NCI-H2196 treated with DMSO at 0.1 percent for 48 hours (cell line): ENCODE measurements at regions not wholly inside any gene's neighbourhood (a gene's known extent, or its start where the extent isn't known, plus 50 kb on each side); places are given as distances from the start of the nearest gene placed in this dataset.

Experiments used
- DNase-seq: peaks from one replicate; lab custom pipeline; 2025; ENCODE audit not compliant: unreplicated experiment; lab: John Stamatoyannopoulos, UW

GRCh38 chr18:44467718-44468117, 213.0 kb upstream of the SETBP1 start:
- DNase-seq: no peak

DNA sequence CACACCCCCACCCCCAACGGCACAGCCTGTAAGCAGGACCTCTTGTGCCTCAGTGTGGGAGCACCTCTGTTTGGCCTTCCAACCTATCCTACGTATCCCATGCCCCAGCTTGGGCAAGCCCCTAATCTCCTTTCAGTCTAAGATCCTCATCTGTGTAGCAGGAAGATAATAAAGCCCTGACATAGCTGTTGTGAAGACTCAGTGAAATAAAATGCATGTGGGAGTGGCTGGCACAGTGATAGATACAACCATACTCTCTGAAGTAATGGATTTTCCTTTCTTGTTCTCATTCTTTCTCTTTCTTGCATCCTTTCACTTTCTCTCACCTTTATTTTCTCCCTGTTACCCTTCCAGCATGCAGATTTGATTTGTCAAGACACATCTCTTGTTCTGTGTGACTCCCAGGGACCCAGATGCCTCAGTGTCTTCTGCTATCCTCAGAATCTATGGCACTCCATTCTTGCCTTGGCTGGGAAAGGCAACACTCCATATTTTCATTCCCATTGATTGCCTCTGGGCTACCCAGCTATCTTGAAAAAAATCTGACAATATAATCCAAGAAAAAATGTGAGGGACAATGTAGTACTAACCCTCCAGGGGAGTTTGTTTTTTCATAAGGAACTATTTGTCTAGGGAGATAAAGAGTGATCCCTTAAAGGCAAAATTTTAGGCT, 207.2 kb upstream of the SETBP1 start:
- no peak for DNase-seq

DNA sequence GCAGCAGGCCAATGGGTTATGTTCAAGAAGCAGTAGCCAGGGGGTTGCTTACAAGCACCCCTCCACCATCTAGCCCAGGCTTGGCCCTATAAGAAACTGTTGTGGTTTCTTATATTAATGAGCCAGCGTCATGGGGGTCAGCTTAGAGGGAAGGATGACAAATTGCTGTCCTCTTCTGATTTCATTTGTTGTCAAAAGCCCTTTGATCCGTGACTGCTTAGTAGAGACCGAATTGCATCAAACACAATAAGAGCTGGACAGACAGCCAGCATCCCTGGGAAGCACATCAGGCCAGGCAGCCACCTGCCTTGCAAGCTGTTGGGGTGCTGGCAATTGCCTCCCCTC, 206.6 kb upstream of the SETBP1 start:
- DNase-seq: no peak

DNA sequence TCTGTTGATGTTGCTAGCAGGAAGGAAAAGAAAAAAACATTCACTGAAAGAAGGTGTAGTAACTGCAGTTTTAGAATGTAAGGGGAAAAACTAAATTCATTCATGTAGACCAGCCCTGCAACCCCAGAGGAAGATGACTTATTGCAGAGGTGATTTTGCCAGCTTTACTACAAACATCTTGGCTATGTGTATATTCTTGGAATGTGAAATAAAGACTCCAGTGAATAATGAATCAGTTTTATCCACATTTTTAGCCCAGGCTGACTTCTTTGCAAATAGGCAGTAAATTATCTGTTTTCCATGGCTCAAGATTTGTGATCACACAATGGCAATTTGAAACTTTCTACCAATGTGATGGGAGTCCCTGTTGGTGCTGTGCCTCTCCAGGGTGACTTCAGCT, 206.1 kb upstream of the SETBP1 start:
- no peak for DNase-seq

GRCh38 chr18:44482761-44483160, 197.9 kb upstream of the SETBP1 start:
- no peak for DNase-seq

DNA sequence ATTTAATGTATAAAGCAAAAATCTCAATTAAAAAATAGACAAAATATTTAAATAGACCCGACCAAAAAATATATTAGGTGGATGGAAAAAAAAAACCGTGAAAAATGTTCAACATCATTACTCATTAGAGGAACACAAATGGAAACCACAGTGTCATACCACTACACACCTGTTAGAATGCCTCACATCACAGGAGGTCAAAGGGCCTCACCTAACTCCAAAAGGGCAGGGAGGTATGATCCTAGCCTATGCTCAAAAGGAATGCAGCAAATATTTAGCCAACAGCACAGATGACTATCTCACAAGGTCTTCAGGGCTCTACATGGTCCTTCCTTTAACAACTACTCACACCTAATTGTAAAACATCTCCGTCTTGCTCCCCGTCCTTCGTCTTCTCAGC, 185.5 kb upstream of the SETBP1 start:
- no peak for DNase-seq

DNA sequence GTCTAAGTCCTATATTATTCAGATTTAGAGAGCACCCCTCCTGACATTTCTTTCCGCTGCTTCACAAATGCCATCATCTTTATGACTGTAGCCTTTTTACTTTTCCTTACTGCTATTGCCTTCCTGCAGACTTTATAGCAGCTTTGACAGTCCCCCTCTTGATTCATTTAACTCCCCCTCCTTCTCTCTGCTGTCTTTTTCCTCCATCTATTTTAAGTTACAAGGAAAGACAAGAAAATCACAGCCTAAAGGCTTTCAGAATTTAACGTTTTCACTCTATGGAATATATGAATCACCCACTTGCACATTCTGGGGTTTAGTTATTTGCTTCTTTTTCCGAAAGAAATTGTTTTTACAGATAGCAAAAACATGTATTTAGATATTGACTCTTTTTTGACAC, 183.4 kb upstream of the SETBP1 start:
- DNase-seq: no peak

DNA sequence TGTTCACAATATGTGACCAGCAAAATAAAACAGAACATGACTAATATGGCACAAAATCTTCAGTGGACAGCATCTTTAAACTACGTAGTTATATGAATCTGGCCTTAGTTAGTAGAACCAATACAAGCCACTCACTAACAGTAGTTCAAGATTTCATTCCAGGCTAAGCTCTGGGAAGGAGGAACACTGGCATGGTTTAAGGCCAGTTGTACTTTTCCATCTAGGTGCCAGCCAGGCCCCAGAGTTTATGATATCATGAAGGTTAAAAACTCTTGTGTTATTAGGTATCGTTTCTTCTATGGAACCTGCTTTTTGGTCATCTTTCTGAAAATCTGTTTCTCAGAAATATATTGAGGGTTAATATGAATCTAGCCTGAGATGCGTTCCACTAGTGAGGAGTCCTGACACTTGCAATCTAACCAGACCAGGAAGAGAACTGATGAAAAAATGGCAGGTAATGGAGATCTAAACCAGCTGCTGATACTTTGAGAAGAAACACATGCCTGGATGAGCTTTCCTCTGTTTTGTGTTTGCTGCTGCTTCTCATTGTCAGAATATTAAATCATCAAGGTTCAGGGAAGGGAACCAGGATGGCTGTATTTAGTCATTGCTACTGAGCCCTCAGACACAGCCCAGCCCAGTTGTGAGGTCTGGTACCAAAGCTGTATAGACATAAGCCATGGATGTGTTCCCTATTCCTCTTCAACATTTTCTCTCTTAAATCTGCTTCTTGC, 182.8 kb upstream of the SETBP1 start:
- no peak for DNase-seq

- no peak for DNase-seq
Measured at GRCh38 chr18:44500808-44501610, 179.7 kb upstream of the SETBP1 start.

- no peak for DNase-seq
Measured at GRCh38 chr18:44502221-44502620, 178.5 kb upstream of the SETBP1 start.

DNA sequence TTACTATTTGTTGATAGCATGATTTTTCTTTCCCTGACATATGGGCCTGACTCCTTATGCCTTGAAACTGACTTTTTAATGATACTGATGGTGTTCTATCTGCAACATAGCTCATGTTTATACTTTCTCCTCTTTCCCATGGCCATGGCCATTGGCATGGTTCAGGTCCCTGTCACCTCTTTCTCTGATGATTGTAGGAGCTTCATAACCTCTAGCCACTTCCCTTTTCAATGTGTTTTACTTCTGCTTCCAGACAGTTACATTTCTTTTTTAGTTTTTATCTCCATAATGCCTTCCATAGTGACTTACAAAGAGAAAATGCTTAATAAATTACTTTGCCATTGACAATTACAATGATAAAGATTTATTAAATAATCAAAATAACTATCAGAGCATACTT, 177.9 kb upstream of the SETBP1 start:
- no peak for DNase-seq

GRCh38 chr18:44503854-44504253, 176.8 kb upstream of the SETBP1 start:
- no peak for DNase-seq

GRCh38 chr18:44507729-44508325, 172.9 kb upstream of the SETBP1 start:
- no peak for DNase-seq

- DNase-seq: no peak
Measured at GRCh38 chr18:44508474-44508873, 172.2 kb upstream of the SETBP1 start.

- DNase-seq: no peak
Measured at GRCh38 chr18:44509048-44509447, 171.6 kb upstream of the SETBP1 start.

DNA sequence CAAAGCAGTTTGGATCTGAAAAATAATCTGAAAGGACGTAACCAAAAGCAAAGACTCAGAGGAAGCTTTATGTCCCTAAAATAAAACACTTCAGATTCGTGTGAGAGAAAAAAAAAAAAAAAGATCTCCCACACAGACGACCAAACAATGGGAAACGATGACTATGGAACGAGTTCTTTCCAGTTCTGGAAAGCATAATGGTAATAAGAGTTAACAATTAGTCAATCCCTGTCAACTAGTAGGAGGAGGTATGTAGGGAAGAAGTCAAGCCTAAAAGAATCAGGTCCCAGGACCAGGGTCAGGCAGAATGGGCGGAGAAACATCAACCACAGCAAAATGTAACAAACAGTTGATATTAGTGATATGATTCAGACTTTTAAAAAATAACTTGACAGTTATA, 170.3 kb upstream of the SETBP1 start:
- no peak for DNase-seq

GRCh38 chr18:44513233-44513632, 167.5 kb upstream of the SETBP1 start:
- DNase-seq: no peak

- DNase-seq: no peak
Measured at GRCh38 chr18:44514106-44514505, 166.6 kb upstream of the SETBP1 start.

DNA sequence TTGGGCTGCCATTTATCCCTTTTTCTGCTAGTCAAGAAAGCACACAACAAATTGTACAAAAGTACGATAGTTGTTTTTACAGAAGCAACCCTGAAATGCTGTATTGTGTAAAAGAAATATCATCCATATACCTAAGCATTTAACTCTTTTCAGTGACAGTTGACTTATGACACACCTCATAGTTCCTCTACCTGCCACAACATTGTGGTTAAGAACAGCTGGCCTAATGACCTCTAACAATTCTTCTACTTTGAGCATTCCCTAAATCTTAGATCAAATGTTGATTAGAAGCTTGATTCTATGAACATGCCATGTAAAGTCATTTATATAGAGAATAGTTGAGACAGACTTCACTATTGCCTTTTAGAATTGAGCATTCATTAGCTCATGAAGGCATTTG, 165.9 kb upstream of the SETBP1 start:
- no peak for DNase-seq

DNA sequence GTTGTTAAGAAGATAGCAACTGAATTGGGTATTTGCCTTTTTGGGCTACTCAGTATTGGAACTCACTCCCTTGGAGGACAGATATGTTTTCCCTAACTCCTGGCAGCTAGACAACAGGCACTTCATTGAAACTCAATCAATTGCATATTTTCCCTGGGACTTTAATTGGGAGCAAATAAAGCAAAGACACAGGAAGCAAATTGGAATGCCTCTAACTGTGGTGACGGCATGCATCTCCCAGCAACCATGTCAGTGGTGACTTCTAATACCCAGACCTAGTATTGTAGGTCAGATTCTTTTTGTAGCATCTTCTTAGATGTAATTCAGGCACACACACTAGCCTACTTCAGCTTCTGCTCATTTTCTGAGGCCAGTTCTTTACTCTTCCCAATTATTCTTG, 164.2 kb upstream of the SETBP1 start:
- no peak for DNase-seq

DNA sequence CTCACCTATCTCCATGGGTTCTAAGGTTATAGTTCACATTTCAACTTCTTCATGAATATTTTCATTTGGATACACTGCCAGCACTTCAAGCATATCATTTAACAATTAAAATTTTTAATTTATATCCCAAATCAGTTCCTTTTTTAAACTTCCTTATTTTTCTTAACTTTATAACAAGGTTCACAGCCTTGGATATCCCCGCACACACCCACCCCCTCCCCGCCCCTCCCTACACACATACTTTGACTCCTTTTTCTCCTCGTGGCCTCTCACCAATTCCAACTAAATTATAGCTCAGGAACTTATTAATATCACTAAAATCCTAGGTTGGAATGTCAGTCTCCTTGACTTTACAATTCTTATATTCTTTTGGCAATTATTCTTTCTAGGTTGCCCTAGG, 163.6 kb upstream of the SETBP1 start:
- DNase-seq: no peak

DNA sequence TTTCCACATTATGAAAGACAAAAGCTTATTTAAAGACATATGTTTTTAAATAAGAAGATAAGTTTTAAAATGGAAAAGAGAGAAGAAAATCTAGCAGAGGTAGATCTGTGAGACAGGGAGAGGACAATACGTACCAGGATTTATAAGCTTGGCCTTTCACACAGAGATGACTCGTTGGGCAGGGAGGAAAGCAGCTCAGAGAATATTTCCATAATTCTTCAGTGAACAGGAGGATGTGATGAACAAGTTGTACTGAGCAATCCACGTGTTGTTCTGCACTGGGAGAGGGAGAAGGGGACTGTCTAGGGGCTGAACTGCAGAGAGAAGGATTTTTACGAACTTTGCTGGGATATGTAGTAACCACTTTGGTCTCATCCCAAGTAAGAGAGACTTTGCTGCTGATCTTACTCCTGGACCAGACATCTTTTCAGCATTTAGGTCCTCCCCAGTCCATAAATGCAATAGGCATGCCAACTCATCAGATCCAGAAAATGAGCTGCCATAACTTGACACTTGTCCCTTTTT, 162.5 kb upstream of the SETBP1 start:
- no peak for DNase-seq
